Activated CD4-positive, alpha-beta memory T cell treated with anti-CD3 and anti-CD28 coated beads for 36 hours (primary cell): ENCODE measurements at regions not wholly inside any gene's neighbourhood (a gene's known extent, or its start where the extent isn't known, plus 50 kb on each side); places are given as distances from the start of the nearest gene placed in this dataset.
"Not testable (repeated sequence)": the region's sequence is repeated elsewhere in the genome, so short reads cannot be mapped to it uniquely, and the experiment has no call there.

Experiments
- CTCF ChIA-PET: fragments of 350-600 bp; sonication (Branson Sonifier 250); formaldehyde crosslinking; loops from one replicate; lab custom pipeline; 2021; ENCODE audit warnings: antibody characterized with exemption, inconsistent platforms; lab: Charles Lee
- POLR2A ChIA-PET: fragments of 350-600 bp; sonication (Branson Sonifier 250); formaldehyde crosslinking; loops from one replicate; lab custom pipeline; 2021; ENCODE audit warnings: antibody characterized with exemption; lab: Charles Lee
- DNase-seq: peaks from one replicate; pipeline ENCODE4 v3.0.0-alpha.2; 2020
- H3K27ac Mint-ChIP-seq: one replicate; pipeline ENCODE4 v1.8.0; 2021; ENCODE audit warnings: mixed read lengths
- H3K27me3 Mint-ChIP-seq: one replicate; pipeline ENCODE4 v1.8.0; 2021; ENCODE audit warnings: mixed read lengths
- H3K36me3 Mint-ChIP-seq: one replicate; pipeline ENCODE4 v1.8.0; 2021; ENCODE audit warnings: mixed read lengths
- H3K4me1 Mint-ChIP-seq: one replicate; pipeline ENCODE4 v1.8.0; 2021; ENCODE audit warnings: low read depth, mixed read lengths
- H3K4me3 Mint-ChIP-seq: one replicate; pipeline ENCODE4 v1.8.0; 2021; ENCODE audit warnings: mild to moderate bottlenecking, mixed read lengths
- H3K9me3 Mint-ChIP-seq: one replicate; pipeline ENCODE4 v1.8.0; 2021; ENCODE audit warnings: mixed read lengths
- intact Hi-C: fragments of 100-400 bp; cut with micrococcal nuclease; formaldehyde crosslinking; loops from one replicate; pipeline ENCODE4 v1.15.1; 2023

DNA sequence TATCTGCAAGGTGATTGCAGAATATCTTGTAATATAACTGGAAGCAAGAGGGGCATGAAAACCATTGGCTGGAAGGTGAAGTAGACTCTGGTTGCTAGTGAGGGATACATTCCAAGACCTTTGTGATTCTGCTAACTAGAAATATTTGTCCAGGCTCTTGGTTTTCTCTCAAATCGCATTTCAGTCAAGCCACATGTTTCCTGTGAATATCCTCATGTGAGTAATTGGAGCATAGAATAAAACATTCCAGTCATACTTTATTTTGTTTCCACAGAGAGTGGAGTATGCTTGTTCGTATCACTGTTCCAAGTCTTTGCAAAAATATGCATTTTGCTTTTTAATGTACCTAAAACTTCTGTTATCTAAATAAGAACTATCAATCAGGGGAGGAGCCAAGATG, 850.0 kb downstream of the EPHA3 start:
- no peak for DNase-seq
- ChIA-PET POLR2A (no interaction called here), CTCF (no interaction called here)
- Mint-ChIP-seq H3K4me1 (no peaks in the 10 kb centered on the region), H3K27me3 (no peaks in the 10 kb centered on the region), H3K36me3 (no peaks in the 10 kb centered on the region), H3K4me3 (no peak overlapping the region), H3K27ac (no peak overlapping the region), H3K9me3 (peaks cover 6% of the 10 kb centered on the region)
- intact Hi-C loops = no loop called here

DNA sequence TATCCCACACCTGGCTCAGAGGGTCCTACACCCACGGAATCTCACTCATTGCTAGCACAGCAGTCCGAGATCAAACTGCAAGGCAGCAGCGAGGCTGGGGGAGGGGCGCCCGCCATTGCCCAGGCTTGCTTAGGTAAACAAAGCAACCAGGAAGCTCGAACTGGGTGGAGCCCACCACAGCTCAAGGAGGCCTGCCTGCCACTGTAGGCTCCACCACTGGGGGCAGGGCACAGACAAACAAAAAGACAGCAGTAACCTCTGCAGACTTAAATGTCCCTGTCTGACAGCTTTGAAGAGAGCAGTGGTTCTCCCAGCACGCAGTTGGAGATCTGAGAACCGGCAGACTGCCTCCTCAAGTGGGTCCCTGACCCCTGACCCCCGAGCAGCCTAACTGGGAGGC, 850.7 kb downstream of the EPHA3 start:
- H3K9me3 Mint-ChIP-seq, H3K27ac Mint-ChIP-seq, H3K36me3 Mint-ChIP-seq, POLR2A ChIA-PET, H3K4me3 Mint-ChIP-seq, intact Hi-C loops, H3K4me1 Mint-ChIP-seq, DNase-seq, H3K27me3 Mint-ChIP-seq, CTCF ChIA-PET: not testable (repeated sequence)

DNA sequence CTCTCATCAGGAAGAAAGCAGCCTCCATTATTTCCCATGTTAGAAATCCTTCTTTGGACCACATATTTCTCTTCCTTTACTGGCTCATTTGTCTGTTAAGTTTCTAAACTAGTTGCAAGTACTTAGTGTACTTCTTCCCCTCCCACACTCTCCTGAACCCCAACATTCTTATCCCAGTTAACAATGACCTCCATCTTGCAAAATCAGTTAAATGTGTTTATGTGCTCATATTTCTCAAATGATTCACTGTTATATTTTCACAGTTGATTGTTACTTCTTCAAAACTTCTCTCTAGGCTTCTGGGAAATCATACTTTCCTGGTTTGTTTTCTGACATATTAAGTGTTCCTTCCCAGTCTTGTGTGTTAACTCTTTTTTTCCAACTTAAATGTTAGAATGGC, 856.9 kb downstream of the EPHA3 start:
- intact Hi-C loops = no loop called here
- no peaks in the 10 kb centered on the region for H3K27me3 Mint-ChIP-seq
- CTCF ChIA-PET = no interaction called here

DNA sequence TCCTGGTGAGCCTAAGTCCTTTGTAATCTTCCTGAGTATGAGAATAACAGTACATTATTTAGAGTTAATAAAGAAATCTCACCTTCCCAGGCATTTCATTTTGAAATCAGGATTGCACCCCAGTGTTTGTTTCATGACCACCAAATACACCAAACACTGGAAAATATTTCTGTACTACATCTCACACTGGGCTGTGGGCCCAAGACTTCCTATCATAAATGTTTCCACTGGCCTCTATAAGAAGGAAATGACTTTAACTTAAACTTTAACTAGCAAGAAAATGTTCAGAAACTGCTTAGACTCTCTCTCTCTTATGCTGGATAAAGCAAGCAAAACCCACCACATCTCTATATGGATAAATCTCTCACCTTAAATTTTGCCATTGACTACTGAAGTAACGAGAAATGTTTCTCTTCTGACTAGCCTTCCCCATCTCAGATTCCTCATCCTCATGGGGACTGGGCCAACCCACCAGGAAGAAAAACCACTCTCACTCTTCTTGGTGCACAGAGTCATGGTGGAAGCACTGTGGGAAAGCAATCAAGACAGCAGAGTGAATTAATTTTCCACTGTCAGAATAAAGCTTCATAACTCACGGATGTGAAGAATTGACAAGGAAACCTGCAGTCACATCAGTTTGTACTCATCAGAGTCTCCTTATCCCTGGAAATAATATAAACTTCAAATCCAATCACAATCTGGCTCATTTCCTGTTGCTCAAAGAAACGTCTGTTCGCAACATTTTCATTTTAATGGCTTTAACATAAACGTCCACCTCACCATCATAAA, 859.6 kb downstream of the EPHA3 start:
- H3K4me3 Mint-ChIP-seq = no peak overlapping the region
- ChIA-PET CTCF (no interaction called here), POLR2A (no interaction called here)
- intact Hi-C loops = no loop called here
- no peaks in the 10 kb centered on the region for H3K4me1 Mint-ChIP-seq
- H3K36me3 Mint-ChIP-seq = no peaks in the 10 kb centered on the region
- DNase-seq = no peak
- no peak overlapping the region for H3K27ac Mint-ChIP-seq
- peaks cover 19% of the 10 kb centered on the region for H3K9me3 Mint-ChIP-seq
- H3K27me3 Mint-ChIP-seq = no peaks in the 10 kb centered on the region

More for the DNA sequence above, 856.9 kb downstream of the EPHA3 start:
- no peak overlapping the region for H3K27ac Mint-ChIP-seq
- no peaks in the 10 kb centered on the region for H3K36me3 Mint-ChIP-seq
- H3K4me1 Mint-ChIP-seq = no peaks in the 10 kb centered on the region
- no peak overlapping the region for H3K4me3 Mint-ChIP-seq
- peaks cover 16% of the 10 kb centered on the region for H3K9me3 Mint-ChIP-seq
- POLR2A ChIA-PET = no interaction called here
- DNase-seq = no peak

DNA sequence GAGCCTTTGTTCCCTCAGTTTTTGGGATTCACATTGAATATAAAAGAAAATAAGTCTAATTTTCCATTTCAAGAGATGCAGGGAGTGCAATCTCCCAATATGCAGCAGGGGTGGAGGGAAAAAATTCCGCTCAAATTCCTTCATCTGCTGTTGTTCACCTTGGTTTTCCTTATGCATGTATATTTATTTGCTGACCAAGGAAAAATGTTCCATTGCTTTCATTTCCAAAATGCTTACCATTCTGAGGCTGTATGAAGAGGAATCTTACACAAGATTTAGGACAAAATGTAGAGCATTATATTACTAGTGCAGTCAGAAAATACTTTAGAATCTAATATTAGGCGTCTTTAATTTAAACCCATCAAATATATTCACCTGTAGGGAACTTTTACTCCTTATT, 863.9 kb downstream of the EPHA3 start:
- Mint-ChIP-seq H3K9me3 (peaks cover 14% of the 10 kb centered on the region), H3K27ac (no peak overlapping the region), H3K27me3 (no peaks in the 10 kb centered on the region), H3K4me1 (no peaks in the 10 kb centered on the region), H3K36me3 (no peaks in the 10 kb centered on the region), H3K4me3 (no peak overlapping the region)
- CTCF ChIA-PET = no interaction called here
- POLR2A ChIA-PET = no interaction called here
- intact Hi-C loops = no loop called here
- DNase-seq = no peak

DNA sequence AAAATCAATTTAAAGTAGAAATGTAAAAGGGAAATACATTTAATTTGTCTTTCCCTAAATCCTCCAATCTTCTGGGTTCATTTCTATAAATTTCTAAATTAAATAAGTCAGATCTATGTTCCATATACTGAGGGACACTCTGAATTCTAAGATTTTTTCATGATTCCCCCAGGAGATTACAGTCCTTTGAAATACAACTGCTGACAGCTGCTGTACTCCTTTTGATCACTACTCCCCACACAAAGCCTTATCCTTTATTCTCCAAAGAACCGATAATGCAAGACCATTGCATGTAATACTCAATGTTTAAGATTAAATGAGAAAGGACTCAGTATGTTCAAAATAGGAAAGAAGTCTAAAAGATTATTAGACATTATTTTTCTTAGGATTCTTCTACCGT, 865.7 kb downstream of the EPHA3 start:
- peaks cover 9% of the 10 kb centered on the region for H3K9me3 Mint-ChIP-seq
- no peaks in the 10 kb centered on the region for H3K27me3 Mint-ChIP-seq
- H3K4me3 Mint-ChIP-seq = no peak overlapping the region
- intact Hi-C loops = no loop called here
- H3K36me3 Mint-ChIP-seq = no peaks in the 10 kb centered on the region
- POLR2A ChIA-PET = no interaction called here
- H3K4me1 Mint-ChIP-seq = no peaks in the 10 kb centered on the region
- no peak for DNase-seq
- H3K27ac Mint-ChIP-seq = no peak overlapping the region
- CTCF ChIA-PET = no interaction called here

DNA sequence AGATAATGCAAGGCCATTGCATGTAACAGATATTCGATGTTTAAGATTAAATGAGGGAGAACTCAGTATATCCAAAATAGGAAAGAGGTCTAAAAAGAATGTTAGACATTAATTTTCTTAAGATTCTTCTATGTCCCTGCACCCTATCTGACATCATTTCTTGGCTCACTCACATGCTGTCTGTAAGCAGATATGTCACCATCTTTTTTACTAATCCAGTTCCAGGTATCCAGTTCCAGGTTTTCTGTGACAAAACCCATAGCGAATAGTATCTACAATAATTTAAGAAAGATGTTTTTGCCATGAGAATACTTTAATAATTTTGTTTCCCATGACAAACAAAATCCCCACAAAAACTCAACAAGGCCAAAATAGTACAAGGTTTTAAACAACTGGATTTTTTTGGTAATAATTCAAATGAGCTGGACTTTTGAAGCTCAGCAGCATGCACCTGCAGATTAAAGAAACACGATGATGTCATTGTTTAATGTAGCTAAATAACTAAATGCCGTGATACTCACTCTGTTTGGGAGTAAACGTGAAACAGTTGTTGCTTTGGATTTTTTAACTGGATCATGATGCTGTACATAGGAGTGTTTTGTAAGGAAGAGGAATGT, 867.6 kb downstream of the EPHA3 start:
- Mint-ChIP-seq H3K27me3 (no peaks in the 10 kb centered on the region), H3K4me1 (no peaks in the 10 kb centered on the region), H3K27ac (no peak overlapping the region), H3K4me3 (no peak overlapping the region), H3K9me3 (peaks cover 6% of the 10 kb centered on the region), H3K36me3 (no peaks in the 10 kb centered on the region)
- ChIA-PET CTCF (no interaction called here), POLR2A (no interaction called here)
- DNase-seq = no peak
- intact Hi-C loops = no loop called here

DNA sequence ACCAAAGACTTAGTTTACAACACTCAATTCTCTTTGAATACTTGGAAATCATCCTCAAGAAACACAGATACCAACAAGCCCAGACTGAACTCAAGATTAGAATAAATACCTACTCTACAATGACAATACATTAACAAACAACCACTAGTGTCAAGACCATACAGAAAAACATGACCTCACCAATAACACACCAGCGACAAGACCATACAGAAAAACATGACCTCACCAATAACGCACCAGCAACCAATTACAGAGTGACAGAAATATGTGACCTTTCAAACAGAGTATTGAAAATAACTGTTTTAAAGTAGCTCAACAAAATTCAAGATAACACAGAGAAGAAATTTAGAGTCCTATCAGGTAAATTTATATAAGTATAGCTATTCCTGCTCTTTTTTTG, 876.0 kb downstream of the EPHA3 start:
- Mint-ChIP-seq H3K4me3 (no peak overlapping the region), H3K27ac (no peak overlapping the region), H3K4me1 (no peaks in the 10 kb centered on the region), H3K36me3 (no peaks in the 10 kb centered on the region), H3K9me3 (peaks cover 16% of the 10 kb centered on the region), H3K27me3 (no peaks in the 10 kb centered on the region)
- POLR2A ChIA-PET = no interaction called here
- no peak for DNase-seq
- intact Hi-C loops = no loop called here
- CTCF ChIA-PET = no interaction called here

DNA sequence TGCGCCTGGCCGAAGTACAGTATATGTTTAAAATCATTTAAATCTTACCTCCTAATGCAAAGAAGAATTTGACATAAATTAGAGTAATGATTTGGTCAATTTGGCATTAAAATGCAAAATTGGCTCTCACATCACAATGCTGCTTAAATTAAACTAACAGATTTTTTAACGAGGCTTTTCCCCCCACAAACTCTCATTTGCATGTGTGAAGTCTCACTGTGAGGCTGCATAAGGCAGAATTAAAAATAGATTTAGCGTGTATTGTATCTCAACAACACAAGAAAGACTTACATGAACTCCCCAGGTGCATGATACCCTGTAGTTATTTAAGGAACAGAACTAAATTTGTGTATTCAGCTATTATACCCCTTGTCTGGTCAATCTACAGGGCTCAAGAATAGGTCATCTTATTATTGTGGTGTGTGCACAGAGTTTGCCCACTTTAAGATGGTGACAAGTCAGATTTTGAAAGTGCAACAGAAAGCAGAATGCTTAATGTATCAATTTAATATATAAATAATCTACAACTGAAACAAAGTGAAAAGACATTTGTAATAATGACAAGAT, 897.9 kb downstream of the EPHA3 start:
- intact Hi-C loops = no loop called here
- H3K27ac Mint-ChIP-seq = no peak overlapping the region
- no peaks in the 10 kb centered on the region for H3K36me3 Mint-ChIP-seq
- ChIA-PET POLR2A (no interaction called here), CTCF (no interaction called here)
- DNase-seq = no peak
- no peaks in the 10 kb centered on the region for H3K27me3 Mint-ChIP-seq
- H3K4me1 Mint-ChIP-seq = no peaks in the 10 kb centered on the region
- no peak overlapping the region for H3K4me3 Mint-ChIP-seq
- H3K9me3 Mint-ChIP-seq = peaks cover 14% of the 10 kb centered on the region

DNA sequence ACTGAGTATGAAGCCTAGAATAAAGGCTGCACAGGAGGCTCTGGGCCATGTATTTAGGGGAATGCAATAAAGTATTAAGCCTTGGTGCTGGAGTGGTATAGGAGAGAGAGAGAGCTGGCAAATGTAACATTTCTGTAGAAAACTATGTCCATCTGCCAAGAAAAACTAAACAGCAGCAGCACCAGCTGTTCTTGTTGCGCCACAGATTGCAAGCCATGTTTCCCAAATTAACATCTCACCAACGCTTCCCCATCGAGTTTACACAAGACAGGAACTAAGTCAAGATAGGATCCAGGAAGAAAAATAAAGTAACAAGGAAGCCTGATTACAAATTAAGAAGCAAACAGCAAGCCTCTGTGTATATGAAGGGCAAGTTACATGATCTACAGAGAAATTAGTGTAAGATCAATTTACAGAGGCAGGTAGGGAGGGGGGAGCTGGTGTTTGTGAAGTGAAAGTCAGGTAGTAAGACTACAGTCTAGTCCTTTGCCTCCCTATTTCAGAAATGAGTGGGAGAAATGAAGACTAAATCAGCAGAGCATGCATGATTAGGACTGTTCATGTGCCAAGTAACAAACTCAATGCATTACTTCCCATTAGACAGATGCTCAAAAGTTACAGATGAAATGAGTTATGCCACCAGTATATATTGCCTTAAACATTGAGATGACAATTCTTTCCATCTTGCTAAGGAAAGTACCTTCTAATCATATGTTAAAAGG, 900.5 kb downstream of the EPHA3 start:
- H3K27ac Mint-ChIP-seq = no peak overlapping the region

DNA sequence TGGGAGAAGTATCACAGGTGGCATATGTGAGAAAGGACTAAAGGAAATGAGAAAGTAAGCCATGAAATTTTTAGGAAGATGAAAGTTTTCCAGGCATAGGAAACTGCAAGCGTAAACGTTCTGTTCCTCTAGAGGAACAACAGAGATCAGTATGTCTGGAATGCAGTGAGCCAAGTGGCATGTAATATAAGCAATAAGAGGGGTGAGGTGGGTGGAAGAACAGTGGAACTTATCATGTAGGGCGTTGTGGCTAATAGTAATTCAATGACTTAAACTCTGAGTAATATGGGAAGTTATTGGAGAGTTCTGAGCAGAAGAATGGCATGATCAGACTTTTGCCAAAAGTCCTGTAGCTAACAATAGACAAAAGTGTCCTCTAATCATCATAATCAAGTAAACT, 902.9 kb downstream of the EPHA3 start:
- intact Hi-C loops = no loop called here
- Mint-ChIP-seq H3K27me3 (no peaks in the 10 kb centered on the region), H3K36me3 (no peaks in the 10 kb centered on the region), H3K27ac (no peak overlapping the region), H3K9me3 (peaks cover 10% of the 10 kb centered on the region), H3K4me3 (no peak overlapping the region), H3K4me1 (no peaks in the 10 kb centered on the region)
- DNase-seq = no peak
- POLR2A ChIA-PET = no interaction called here
- CTCF ChIA-PET = no interaction called here

More for the DNA sequence above, 900.5 kb downstream of the EPHA3 start:
- ChIA-PET POLR2A (no interaction called here), CTCF (no interaction called here)
- peaks cover 10% of the 10 kb centered on the region for H3K9me3 Mint-ChIP-seq
- no peaks in the 10 kb centered on the region for H3K36me3 Mint-ChIP-seq
- H3K4me1 Mint-ChIP-seq = no peaks in the 10 kb centered on the region
- intact Hi-C loops = no loop called here
- H3K4me3 Mint-ChIP-seq = no peak overlapping the region
- no peaks in the 10 kb centered on the region for H3K27me3 Mint-ChIP-seq
- no peak for DNase-seq

DNA sequence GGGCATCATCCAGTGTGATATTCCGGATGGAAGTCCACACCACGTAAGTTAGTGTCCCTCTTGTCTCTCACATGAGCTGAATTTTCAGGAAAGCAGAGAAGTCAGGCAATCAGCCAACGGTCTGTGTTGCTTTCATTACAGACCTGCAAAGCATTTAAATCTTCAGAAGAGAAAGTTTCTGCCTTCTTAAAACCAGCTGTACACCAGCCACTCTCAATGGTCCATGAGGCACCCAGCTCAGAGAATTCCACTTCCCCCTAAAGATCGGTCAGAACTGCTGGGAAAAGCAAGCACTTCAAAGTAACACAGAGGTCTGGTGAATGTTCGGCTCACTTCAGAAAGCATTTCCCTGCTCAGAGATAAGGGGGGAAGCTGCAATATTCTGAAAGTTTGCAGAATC, 903.7 kb downstream of the EPHA3 start:
- peaks cover 8% of the 10 kb centered on the region for H3K9me3 Mint-ChIP-seq
- intact Hi-C loops = no loop called here
- H3K27ac Mint-ChIP-seq = no peak overlapping the region
- no peaks in the 10 kb centered on the region for H3K4me1 Mint-ChIP-seq
- H3K36me3 Mint-ChIP-seq = no peaks in the 10 kb centered on the region
- no peak overlapping the region for H3K4me3 Mint-ChIP-seq
- H3K27me3 Mint-ChIP-seq = no peaks in the 10 kb centered on the region
- ChIA-PET CTCF (no interaction called here), POLR2A (no interaction called here)
- no peak for DNase-seq
